ENCODE measurements at regions not wholly inside any gene's neighbourhood (a gene's known extent, or its start where the extent isn't known, plus 50 kb on each side); places are given as distances from the start of the nearest gene placed in this dataset.

- Histone ChIP-seq H3K36me3 (no peaks in the 10 kb centered on the region), H3K27me3 (no peaks in the 10 kb centered on the region), H3K4me1 (peaks cover 0 to 61% (median 16%) of the 10 kb centered on the region in 12 donors), H3K9me3 (no peaks in the 10 kb centered on the region), H3K27ac (peak overlapping the region; percentile 50 to 87 (median 80)), H3K4me3 (peak overlapping the region in 4 of 12 donors; percentile 11 to 44 (median 24))
- no peak for DNase-seq
- intact Hi-C loops (cut with DNase I) = loop anchor here in 6 of 10 donors (1.0 to 10.0 kb wide), 7 partner anchors 33 to 279 kb away; partner anchors contain the start of gene TENT5A (in 4 of the 6)
- TF ChIP-seq CTCF (IDR thresholded peaks at IDR 0.05) = no peak
- TF ChIP-seq POLR2A (IDR thresholded peaks at IDR 0.05) = no peak
- ATAC-seq = peak in 2 of 4 donors; percentile 27 to 61
- WGBS, 4 donors = 46 to 61% (median 51%) methylated on average over 5 of the region's 5 CpGs
These were observed 143.2 kb upstream of the TENT5A start for GRCh38 chr6:81895511-81896185.

- 28 to 42% (median 36%) methylated on average over 6 of the region's 6 CpGs for WGBS, 4 donors
- no peaks in the 10 kb centered on the region for H3K36me3 ChIP-seq
- peak overlapping the region in 7 of 12 donors; percentile 9 to 44 (median 22) for H3K4me3 ChIP-seq
- peak overlapping the region; percentile 50 to 87 (median 80) for H3K27ac ChIP-seq
- TF ChIP-seq CTCF (IDR thresholded peaks at IDR 0.05) (no peak), POLR2A (IDR thresholded peaks at IDR 0.05) (no peak)
- intact Hi-C loops (cut with DNase I) = loop anchor here in 6 of 10 donors (1.0 to 10.0 kb wide), 7 partner anchors 33 to 280 kb away; partner anchors contain the start of gene TENT5A (in 4 of the 6)
- H3K4me1 ChIP-seq = peaks cover 0 to 55% (median 13%) of the 10 kb centered on the region in 12 donors
- no peaks in the 10 kb centered on the region for H3K9me3 ChIP-seq
- H3K27me3 ChIP-seq = no peaks in the 10 kb centered on the region
- peak; percentile 59 to 86 (median 70) for DNase-seq
- ATAC-seq = peak; percentile 91 to 97 (median 92)
These were observed 142.3 kb upstream of the TENT5A start for GRCh38 chr6:81894788-81895271.

- Histone ChIP-seq H3K4me1 (peaks cover 0 to 55% (median 13%) of the 10 kb centered on the region in 12 donors), H3K4me3 (peak overlapping the region in 7 of 12 donors; percentile 9 to 44 (median 22)), H3K27ac (peak overlapping the region; percentile 50 to 87 (median 80)), H3K36me3 (no peaks in the 10 kb centered on the region), H3K9me3 (no peaks in the 10 kb centered on the region), H3K27me3 (no peaks in the 10 kb centered on the region)
- DNase-seq (no peak), ATAC-seq (peak; percentile 62 to 79 (median 78))
- WGBS, 4 donors = 34 to 52% (median 41%) methylated on average over 4 of the region's 4 CpGs
- TF ChIP-seq POLR2A (IDR thresholded peaks at IDR 0.05) (no peak), CTCF (IDR thresholded peaks at IDR 0.05) (no peak)
- intact Hi-C loops (cut with DNase I) = loop anchor here in 3 of 10 donors (2.0 to 10.0 kb wide), 3 partner anchors 60 to 280 kb away; partner anchors contain the start of gene TENT5A (in 1 of the 3)
These were observed 141.8 kb upstream of the TENT5A start for GRCh38 chr6:81894306-81894705.

GRCh38 chr6:81892891-81893290, 140.4 kb upstream of the TENT5A start:
- 49 to 58% (median 54%) methylated on average over 3 of the region's 3 CpGs for WGBS, 4 donors
- peaks cover 0 to 49% (median 13%) of the 10 kb centered on the region in 12 donors for H3K4me1 ChIP-seq
- intact Hi-C loops (cut with DNase I) = loop anchor here in 2 of 10 donors (10.0 kb wide), 2 partner anchors 58 to 282 kb away; no protein-coding TSS in a partner anchor

More at GRCh38 chr6:81892891-81893290, 140.4 kb upstream of the TENT5A start:
- no peaks in the 10 kb centered on the region for H3K36me3 ChIP-seq
- peak overlapping the region in 2 of 12 donors; percentile 82 to 86 for H3K27ac ChIP-seq
- no peak for ATAC-seq
- H3K9me3 ChIP-seq = no peaks in the 10 kb centered on the region
- no peaks in the 10 kb centered on the region for H3K27me3 ChIP-seq
- no peak overlapping the region for H3K4me3 ChIP-seq
- no peak for DNase-seq
- TF ChIP-seq CTCF (IDR thresholded peaks at IDR 0.05) = no peak
- no peak for TF ChIP-seq POLR2A (IDR thresholded peaks at IDR 0.05)
